ENCODE measurements at regions not wholly inside any gene's neighbourhood (a gene's known extent, or its start where the extent isn't known, plus 50 kb on each side); places are given as distances from the start of the nearest gene placed in this dataset.

DNA sequence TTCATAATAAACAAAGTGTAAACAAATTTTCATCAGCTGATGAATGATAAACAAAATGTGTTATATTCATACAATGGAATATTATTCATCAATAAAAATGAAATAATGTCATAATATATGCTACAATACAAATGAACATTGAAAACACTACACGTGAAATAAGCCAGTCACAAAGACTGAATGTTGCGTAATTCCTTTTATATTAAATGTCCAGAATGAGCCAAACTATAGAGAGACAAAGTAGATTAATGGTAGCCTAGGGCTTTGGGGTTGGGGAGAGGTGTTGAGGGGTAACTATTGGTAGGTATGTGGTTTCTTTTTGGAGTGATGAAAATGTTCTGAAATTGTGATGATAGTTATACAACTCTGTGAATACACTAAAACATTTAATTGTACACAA, 292.9 kb upstream of the PDZRN3 start:
- Histone ChIP-seq H3K4me1 (no peaks in the 10 kb centered on the region), H3K9me3 (no peaks in the 10 kb centered on the region), H3K4me3 (ENCODE audit: low read depth, low read length) (no peak overlapping the region), H3K27me3 (replicated peaks; ENCODE audit: control insufficient read depth, insufficient read depth, low read length) (no peaks in the 10 kb centered on the region), H3K36me3 (ENCODE audit: control insufficient read depth, insufficient read depth, low read length) (no peaks in the 10 kb centered on the region)
- no peak for DNase-seq
- Mint-ChIP-seq H3K27me3 (ENCODE audit: insufficient read depth, unreplicated experiment) (peaks cover 6% of the 10 kb centered on the region), H3K4me1 (ENCODE audit: low read depth, unreplicated experiment) (no peaks in the 10 kb centered on the region), H3K36me3 (ENCODE audit: insufficient read depth, unreplicated experiment) (no peaks in the 10 kb centered on the region), H3K9me3 (ENCODE audit: unreplicated experiment) (no peaks in the 10 kb centered on the region), H3K27ac (ENCODE audit: unreplicated experiment) (no peak overlapping the region), H3K4me3 (ENCODE audit: unreplicated experiment) (no peak overlapping the region)
- BruUV-seq (replicated peaks), result no TSS peak
- TF ChIP-seq, protein P1, sequence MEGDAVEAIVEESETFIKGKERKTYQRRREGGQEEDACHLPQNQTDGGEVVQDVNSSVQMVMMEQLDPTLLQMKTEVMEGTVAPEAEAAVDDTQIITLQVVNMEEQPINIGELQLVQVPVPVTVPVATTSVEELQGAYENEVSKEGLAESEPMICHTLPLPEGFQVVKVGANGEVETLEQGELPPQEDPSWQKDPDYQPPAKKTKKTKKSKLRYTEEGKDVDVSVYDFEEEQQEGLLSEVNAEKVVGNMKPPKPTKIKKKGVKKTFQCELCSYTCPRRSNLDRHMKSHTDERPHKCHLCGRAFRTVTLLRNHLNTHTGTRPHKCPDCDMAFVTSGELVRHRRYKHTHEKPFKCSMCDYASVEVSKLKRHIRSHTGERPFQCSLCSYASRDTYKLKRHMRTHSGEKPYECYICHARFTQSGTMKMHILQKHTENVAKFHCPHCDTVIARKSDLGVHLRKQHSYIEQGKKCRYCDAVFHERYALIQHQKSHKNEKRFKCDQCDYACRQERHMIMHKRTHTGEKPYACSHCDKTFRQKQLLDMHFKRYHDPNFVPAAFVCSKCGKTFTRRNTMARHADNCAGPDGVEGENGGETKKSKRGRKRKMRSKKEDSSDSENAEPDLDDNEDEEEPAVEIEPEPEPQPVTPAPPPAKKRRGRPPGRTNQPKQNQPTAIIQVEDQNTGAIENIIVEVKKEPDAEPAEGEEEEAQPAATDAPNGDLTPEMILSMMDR (IDR thresholded peaks at IDR 0.05; ENCODE audit: insufficient read depth in 1 of 2, low read depth in 1 of 2, low read length in 1 of 2, severe bottlenecking in 1 of 2, unreplicated experiment in 1 of 2), result no peak
- intact Hi-C loops (cut with micrococcal nuclease; ENCODE audit: unreplicated experiment), result no loop called here
- CTCF ChIA-PET, result no interaction called here
- POLR2A ChIA-PET, result no interaction called here

DNA sequence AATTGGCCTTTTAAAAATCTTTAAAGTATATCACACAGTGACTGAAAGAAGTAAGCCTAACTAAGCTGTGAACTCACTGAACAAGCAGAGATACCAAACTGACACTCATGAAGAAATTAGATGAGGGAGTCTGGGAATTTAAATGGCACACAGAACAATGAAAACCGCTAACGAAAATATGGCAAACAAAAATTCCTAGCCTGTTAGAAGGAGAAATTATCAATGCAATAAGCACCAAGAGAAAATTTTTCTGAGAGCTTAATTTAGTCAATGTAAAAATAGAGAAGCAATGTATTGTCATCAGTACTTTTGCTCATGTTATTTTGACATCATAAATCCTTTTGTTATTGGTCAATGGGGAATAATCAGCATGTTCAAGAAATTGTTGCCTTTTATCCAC, 291.1 kb upstream of the PDZRN3 start:
- intact Hi-C loops (cut with micrococcal nuclease; ENCODE audit: unreplicated experiment), result no loop called here
- no peak overlapping the region for H3K27ac Mint-ChIP-seq (ENCODE audit: unreplicated experiment)
- no peaks in the 10 kb centered on the region for H3K4me1 Mint-ChIP-seq (ENCODE audit: low read depth, unreplicated experiment)
- CTCF ChIA-PET, result no interaction called here
- no peaks in the 10 kb centered on the region for H3K36me3 ChIP-seq (ENCODE audit: control insufficient read depth, insufficient read depth, low read length)
- POLR2A ChIA-PET, result no interaction called here
- H3K27me3 ChIP-seq (replicated peaks; ENCODE audit: control insufficient read depth, insufficient read depth, low read length), result no peaks in the 10 kb centered on the region
- peaks cover 6% of the 10 kb centered on the region for H3K27me3 Mint-ChIP-seq (ENCODE audit: insufficient read depth, unreplicated experiment)
- no peak overlapping the region for H3K4me3 Mint-ChIP-seq (ENCODE audit: unreplicated experiment)
- no peaks in the 10 kb centered on the region for H3K4me1 ChIP-seq
- TF ChIP-seq, protein P1 (IDR thresholded peaks at IDR 0.05; ENCODE audit: insufficient read depth in 1 of 2, low read depth in 1 of 2, low read length in 1 of 2, severe bottlenecking in 1 of 2, unreplicated experiment in 1 of 2), result no peak
- BruUV-seq (replicated peaks), result no TSS peak
- no peaks in the 10 kb centered on the region for H3K9me3 ChIP-seq
- DNase-seq, result no peak
- no peaks in the 10 kb centered on the region for H3K9me3 Mint-ChIP-seq (ENCODE audit: unreplicated experiment)
- H3K4me3 ChIP-seq (ENCODE audit: low read depth, low read length), result no peak overlapping the region
- H3K36me3 Mint-ChIP-seq (ENCODE audit: insufficient read depth, unreplicated experiment), result no peaks in the 10 kb centered on the region

DNA sequence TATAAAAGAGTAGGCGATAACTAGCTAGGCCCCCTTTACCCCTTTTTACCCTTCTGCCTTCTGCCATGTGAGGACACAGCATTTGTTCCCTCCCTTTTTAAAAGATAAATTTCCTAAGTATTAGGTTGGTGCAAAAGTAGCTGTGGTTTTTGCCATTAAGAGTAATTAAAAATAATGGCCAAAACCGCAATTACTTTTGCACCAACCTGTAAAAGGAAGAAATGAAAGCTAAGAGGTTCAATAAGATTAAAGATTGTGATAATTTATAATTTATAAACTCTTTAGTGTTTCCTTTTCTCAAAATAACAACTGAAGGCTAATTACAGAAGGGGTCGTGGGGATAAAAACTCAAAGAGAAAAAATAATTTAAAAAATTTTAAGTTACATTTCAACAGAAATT, 283.5 kb upstream of the PDZRN3 start:
- Histone ChIP-seq H3K4me1 (no peaks in the 10 kb centered on the region), H3K27me3 (replicated peaks; ENCODE audit: control insufficient read depth, insufficient read depth, low read length) (no peaks in the 10 kb centered on the region), H3K36me3 (ENCODE audit: control insufficient read depth, insufficient read depth, low read length) (no peaks in the 10 kb centered on the region), H3K9me3 (no peaks in the 10 kb centered on the region), H3K4me3 (ENCODE audit: low read depth, low read length) (no peak overlapping the region)
- TF ChIP-seq, protein P1 (IDR thresholded peaks at IDR 0.05; ENCODE audit: insufficient read depth in 1 of 2, low read depth in 1 of 2, low read length in 1 of 2, severe bottlenecking in 1 of 2, unreplicated experiment in 1 of 2), result no peak
- H3K4me3 Mint-ChIP-seq (ENCODE audit: unreplicated experiment), result no peak overlapping the region
- ChIA-PET POLR2A (no interaction called here), CTCF (no interaction called here)
- no TSS peak for BruUV-seq (replicated peaks)
- no peaks in the 10 kb centered on the region for H3K36me3 Mint-ChIP-seq (ENCODE audit: insufficient read depth, unreplicated experiment)
- H3K27ac Mint-ChIP-seq (ENCODE audit: unreplicated experiment), result no peak overlapping the region
- intact Hi-C loops (cut with micrococcal nuclease; ENCODE audit: unreplicated experiment), result no loop called here
- no peak for DNase-seq
- no peaks in the 10 kb centered on the region for H3K4me1 Mint-ChIP-seq (ENCODE audit: low read depth, unreplicated experiment)
- no peaks in the 10 kb centered on the region for H3K9me3 Mint-ChIP-seq (ENCODE audit: unreplicated experiment)
- peaks cover 3% of the 10 kb centered on the region for H3K27me3 Mint-ChIP-seq (ENCODE audit: insufficient read depth, unreplicated experiment)

Data from Caco-2 (cell line).